ENCODE measurements at regions not wholly inside any gene's neighbourhood (a gene's known extent, or its start where the extent isn't known, plus 50 kb on each side); places are given as distances from the start of the nearest gene placed in this dataset.

DNA sequence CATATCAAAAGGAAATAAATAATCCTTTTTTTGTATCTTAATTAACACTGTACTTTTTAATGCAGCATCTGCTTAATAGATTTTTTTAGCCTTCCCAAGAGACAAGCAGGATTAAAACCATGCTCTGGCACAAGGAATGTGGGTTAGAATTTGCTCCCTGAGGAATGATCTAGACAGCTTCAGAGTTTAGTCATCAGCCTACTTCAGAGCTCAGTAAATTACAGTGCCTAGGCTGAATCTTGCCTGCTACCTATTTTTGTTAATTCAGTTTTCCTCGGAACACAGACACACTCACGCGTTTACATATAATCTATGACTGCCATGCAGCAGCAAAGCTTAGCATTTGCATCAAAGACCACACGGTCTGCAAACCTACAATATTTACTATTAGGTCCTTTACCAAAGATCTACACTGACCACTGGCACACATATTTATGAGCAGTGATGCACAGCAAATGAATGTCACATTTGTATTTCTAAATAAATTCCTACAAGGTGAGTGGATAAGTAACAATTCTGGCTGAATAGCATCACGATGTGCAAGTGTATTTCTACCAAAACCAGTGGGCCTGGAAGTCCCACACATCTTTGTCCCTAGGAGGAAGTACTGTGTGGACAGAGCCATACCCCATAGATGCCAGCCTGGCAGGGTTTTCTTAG lies 309.8 kb upstream of the TMEM132C start:
- H3K4me3 ChIP-seq: no peak overlapping the region
- no peak for DNase-seq
- intact Hi-C loops (cut with DNase I): no loop called here
- H3K36me3 ChIP-seq: no peaks in the 10 kb centered on the region
- no peaks in the 10 kb centered on the region for H3K27me3 ChIP-seq
- H3K4me1 ChIP-seq: no peaks in the 10 kb centered on the region
- ATAC-seq: no peak
- no peaks in the 10 kb centered on the region for H3K9me3 ChIP-seq
- H3K27ac ChIP-seq: no peak overlapping the region
- 86 to 94% (median 88%) methylated on average over 5 of the region's 5 CpGs for WGBS, 4 donors
- TF ChIP-seq POLR2A (IDR thresholded peaks at IDR 0.05) (no peak), CTCF (IDR thresholded peaks at IDR 0.05) (no peak)

DNA sequence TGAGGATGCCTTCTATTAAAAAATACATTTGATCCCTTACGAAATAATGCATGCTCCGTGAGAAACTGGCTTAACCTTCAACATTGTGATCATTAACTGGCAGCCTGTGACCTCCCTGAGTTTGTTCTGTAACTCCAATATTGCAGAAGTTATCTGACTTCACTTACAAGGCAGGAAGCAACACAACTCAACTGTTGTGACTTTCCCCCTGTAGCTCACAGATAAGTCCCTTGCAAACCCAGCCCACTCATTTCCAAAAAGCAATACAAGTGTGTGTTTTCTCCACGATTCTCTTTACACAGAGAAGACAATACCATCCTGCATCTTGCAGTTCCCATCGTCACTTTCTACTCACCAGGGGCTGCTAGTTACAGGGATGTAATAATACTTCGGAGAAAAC lies 304.7 kb upstream of the TMEM132C start:
- DNase-seq (no peak), ATAC-seq (no peak)
- H3K27ac ChIP-seq: no peak overlapping the region
- no peak overlapping the region for H3K4me3 ChIP-seq
- H3K4me1 ChIP-seq: no peaks in the 10 kb centered on the region
- TF ChIP-seq CTCF (IDR thresholded peaks at IDR 0.05) (no peak), POLR2A (IDR thresholded peaks at IDR 0.05) (no peak)
- no peaks in the 10 kb centered on the region for H3K36me3 ChIP-seq
- peaks cover 0 to 5% (median 0%) of the 10 kb centered on the region in 12 donors for H3K9me3 ChIP-seq
- 62 to 66% (median 63%) methylated on average over 5 of the region's 5 CpGs for WGBS, 4 donors
- intact Hi-C loops (cut with DNase I): no loop called here
- H3K27me3 ChIP-seq: no peaks in the 10 kb centered on the region

GRCh38 chr12:127963933-127964332 lies 303.0 kb upstream of the TMEM132C start:
- Histone ChIP-seq H3K4me3 (no peak overlapping the region), H3K36me3 (no peaks in the 10 kb centered on the region), H3K9me3 (peaks cover 0 to 9% (median 0%) of the 10 kb centered on the region in 12 donors), H3K27ac (no peak overlapping the region), H3K27me3 (no peaks in the 10 kb centered on the region), H3K4me1 (no peaks in the 10 kb centered on the region)
- DNase-seq (no peak), ATAC-seq (no peak)
- TF ChIP-seq POLR2A (IDR thresholded peaks at IDR 0.05): no peak
- TF ChIP-seq CTCF (IDR thresholded peaks at IDR 0.05): no peak
- intact Hi-C loops (cut with DNase I): no loop called here
- WGBS, 4 donors: 57 to 62% (median 59%) methylated on average over 2 of the region's 2 CpGs

DNA sequence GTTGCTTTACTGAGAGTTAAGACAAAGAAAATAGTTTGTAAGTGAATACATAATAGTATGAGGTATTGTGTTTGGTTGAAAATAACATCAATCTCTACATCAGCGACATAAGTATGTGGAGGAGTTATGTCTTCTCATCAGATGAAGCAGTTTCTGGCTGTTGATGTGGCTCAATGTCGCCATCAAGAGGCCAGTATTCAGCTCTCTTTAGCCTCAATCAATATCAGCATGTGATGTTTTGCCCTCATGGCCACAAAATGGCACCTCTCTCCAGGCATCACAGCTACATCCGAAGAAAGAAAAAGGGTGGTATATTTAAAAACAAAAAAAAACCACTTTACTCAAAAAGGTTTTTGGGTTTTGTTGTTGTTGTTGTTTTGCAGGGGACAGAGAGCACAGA lies 302.3 kb upstream of the TMEM132C start:
- Histone ChIP-seq H3K27me3 (no peaks in the 10 kb centered on the region), H3K9me3 (peaks cover 0 to 9% (median 0%) of the 10 kb centered on the region in 12 donors), H3K36me3 (no peaks in the 10 kb centered on the region), H3K4me3 (no peak overlapping the region), H3K27ac (no peak overlapping the region), H3K4me1 (no peaks in the 10 kb centered on the region)
- ATAC-seq (no peak), DNase-seq (no peak)
- intact Hi-C loops (cut with DNase I): no loop called here
- TF ChIP-seq CTCF (IDR thresholded peaks at IDR 0.05): peak in 4 of 12 donors; percentile 10 to 31 (median 16)
- no peak for TF ChIP-seq POLR2A (IDR thresholded peaks at IDR 0.05)
- WGBS, 4 donors: 55 to 71% (median 65%) methylated on average over 3 of the region's 3 CpGs

Measured in heart left ventricle (tissue), 16 donors.